ENCODE measurements at regions not wholly inside any gene's neighbourhood (a gene's known extent, or its start where the extent isn't known, plus 50 kb on each side); places are given as distances from the start of the nearest gene placed in this dataset.

DNA sequence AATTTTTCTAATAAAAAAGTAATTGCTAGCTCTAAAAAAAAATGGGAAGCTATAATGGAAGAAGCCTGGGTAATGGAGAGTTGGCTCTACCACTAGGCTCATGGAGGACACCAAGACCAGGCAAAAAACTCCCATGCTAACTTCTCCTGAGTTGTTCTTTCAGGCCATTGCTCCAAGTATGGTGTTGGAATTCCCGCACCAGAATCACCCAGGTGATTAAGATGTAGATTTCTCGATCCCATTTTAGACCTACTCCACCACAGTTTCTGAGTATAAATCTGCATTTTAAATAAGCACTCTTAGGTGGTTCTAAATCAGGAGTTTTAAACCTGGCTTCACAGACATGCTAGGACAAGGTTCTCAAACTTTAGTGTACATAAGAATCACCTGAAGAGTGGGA lies 221.0 kb downstream of the EMP1 start:
- TF ChIP-seq, protein P1, sequence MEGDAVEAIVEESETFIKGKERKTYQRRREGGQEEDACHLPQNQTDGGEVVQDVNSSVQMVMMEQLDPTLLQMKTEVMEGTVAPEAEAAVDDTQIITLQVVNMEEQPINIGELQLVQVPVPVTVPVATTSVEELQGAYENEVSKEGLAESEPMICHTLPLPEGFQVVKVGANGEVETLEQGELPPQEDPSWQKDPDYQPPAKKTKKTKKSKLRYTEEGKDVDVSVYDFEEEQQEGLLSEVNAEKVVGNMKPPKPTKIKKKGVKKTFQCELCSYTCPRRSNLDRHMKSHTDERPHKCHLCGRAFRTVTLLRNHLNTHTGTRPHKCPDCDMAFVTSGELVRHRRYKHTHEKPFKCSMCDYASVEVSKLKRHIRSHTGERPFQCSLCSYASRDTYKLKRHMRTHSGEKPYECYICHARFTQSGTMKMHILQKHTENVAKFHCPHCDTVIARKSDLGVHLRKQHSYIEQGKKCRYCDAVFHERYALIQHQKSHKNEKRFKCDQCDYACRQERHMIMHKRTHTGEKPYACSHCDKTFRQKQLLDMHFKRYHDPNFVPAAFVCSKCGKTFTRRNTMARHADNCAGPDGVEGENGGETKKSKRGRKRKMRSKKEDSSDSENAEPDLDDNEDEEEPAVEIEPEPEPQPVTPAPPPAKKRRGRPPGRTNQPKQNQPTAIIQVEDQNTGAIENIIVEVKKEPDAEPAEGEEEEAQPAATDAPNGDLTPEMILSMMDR (conservative IDR thresholded peaks at IDR 0.05; ENCODE audit: low read length) = no peak
- no peak for TF ChIP-seq EZH2phosphoT487 (IDR thresholded peaks at IDR 0.05; ENCODE audit: borderline replicate concordance, low read depth, low read length)
